ENCODE measurements at regions not wholly inside any gene's neighbourhood (a gene's known extent, or its start where the extent isn't known, plus 50 kb on each side); places are given as distances from the start of the nearest gene placed in this dataset.

GRCh38 chr2:77813599-77813998 is 291.4 kb upstream of the LRRTM4 start:
- TF ChIP-seq, protein P1, sequence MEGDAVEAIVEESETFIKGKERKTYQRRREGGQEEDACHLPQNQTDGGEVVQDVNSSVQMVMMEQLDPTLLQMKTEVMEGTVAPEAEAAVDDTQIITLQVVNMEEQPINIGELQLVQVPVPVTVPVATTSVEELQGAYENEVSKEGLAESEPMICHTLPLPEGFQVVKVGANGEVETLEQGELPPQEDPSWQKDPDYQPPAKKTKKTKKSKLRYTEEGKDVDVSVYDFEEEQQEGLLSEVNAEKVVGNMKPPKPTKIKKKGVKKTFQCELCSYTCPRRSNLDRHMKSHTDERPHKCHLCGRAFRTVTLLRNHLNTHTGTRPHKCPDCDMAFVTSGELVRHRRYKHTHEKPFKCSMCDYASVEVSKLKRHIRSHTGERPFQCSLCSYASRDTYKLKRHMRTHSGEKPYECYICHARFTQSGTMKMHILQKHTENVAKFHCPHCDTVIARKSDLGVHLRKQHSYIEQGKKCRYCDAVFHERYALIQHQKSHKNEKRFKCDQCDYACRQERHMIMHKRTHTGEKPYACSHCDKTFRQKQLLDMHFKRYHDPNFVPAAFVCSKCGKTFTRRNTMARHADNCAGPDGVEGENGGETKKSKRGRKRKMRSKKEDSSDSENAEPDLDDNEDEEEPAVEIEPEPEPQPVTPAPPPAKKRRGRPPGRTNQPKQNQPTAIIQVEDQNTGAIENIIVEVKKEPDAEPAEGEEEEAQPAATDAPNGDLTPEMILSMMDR (conservative IDR thresholded peaks at IDR 0.05; ENCODE audit: low read length): no peak
- TF ChIP-seq EZH2phosphoT487 (IDR thresholded peaks at IDR 0.05; ENCODE audit: borderline replicate concordance): no peak

Data from Loucy (cell line).